ENCODE measurements at regions not wholly inside any gene's neighbourhood (a gene's known extent, or its start where the extent isn't known, plus 50 kb on each side); places are given as distances from the start of the nearest gene placed in this dataset.

DNA sequence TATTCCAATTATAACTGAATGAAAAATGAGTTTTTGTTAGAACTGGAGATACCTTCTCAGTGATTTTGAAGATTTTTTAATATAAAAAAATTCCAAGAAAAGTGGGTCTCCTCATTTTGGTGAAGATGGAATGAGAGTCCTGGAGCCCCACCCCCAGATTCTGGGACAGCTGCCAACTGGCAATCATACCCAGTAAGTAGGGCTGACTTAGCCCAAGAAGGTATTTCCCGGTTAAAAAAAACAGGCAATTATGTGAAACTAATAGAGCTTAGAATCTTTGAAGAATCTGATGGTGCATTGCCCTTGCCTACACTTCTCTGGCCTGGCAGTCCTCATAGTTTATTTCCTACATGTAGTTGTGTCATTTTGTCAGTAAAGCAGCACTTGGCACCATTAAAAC lies 52.8 kb upstream of the VWDE start:
- DNase-seq, result no peak

DNA sequence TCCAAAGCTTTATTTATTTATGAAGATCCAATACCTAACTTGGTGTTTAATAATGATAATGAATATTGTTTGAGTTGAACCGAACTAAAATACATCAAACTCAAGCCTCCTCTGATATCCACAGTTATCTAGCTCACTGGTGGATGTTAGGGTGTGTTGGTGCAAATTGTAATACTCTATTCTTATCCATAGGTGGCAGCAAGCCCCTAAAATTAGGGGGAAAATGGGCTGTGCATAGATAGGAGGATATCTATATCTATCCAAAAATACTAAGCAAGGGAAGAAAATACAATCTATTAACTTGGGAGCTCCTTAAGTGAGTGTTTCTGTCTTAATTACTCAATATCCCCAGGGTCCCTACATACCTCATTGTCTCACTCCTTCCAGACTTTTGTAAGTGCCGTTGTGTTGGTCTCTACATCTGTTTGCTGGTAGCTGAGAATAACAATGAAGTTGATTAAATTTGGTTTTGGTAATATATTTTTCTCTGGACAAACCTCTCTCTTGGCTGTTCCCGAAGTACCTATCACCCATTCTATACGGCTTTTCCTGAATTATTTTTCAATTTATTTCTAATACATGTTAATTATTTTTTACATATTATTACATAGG lies 55.0 kb upstream of the VWDE start:
- peak; percentile 21 for DNase-seq

DNA sequence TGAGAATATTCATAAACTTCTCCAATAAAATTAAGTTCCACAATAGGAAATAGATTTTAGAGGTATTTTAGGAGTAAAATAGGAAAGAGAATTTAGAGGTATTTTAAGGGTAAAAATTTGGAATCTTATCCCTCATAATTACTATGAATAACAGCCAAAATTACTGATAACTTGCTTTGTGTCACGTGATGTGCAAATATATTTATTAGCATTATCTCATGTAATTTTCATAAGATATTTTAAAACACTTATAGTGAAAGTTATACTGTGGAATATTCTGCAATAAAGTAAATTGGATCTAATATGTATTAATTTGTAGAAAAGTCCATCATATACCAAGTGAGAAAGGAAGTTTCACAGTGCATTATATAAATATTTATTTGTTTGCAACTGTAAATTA lies 64.2 kb upstream of the VWDE start:
- DNase-seq, result no peak

DNA sequence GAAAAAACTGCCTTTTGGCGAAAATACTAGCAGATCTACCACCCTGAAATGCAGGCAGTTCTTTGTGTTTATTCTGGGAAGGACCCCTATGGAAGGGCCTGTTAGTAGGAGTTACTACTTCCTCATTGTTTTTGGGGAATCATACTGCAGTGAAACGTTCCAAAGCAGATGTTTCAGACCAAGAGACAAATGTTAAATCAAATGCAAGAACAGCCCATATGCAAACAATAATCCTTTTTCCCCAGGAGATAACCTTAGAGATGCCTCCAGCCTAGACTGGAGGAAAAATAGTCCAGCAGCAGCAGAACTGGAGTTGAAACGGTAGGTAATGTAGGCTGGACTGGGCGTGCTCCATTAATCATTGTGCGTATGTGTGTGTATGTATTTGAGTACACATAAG lies 65.9 kb upstream of the VWDE start:
- no peak for DNase-seq

DNA sequence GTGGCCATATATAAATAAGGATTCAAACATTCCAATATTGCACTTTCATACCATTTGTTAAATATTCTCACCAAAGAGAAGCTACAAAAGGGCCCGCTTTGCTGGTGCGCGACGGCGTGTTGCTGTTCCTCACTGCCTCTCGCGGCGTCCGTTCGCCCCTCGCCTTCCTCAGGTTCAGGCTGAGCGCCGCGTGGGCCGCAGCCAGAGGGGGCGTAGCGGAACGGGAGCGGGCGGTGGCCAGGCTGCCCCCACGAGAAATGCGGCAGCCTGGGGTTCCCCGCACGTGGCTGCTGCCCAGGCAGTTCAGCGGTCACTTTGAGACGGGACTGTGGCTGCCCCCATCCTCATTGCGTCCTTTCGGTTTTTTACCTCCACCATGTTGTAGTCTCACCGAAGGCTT lies 67.3 kb upstream of the VWDE start:
- DNase-seq, result no peak

DNA sequence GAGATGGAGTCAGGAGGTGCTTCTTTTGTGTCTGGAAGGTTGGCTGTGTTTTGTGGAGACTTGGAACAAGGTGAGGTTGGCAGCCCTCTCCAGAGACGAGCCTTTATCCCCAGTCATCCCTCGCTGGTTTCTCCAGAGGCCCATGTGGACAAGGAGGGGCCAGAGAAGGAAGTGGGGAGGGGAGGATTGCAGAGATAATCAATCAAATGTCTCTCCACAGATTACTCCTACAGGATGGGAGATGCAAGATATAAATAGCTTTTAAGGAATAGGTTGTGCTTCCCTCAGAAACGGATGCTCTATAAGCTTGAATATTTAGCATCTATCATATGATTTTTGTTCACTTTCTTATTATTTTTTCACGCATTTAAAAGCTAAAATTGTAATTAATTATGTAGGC lies 70.4 kb upstream of the VWDE start:
- no peak for DNase-seq

DNA sequence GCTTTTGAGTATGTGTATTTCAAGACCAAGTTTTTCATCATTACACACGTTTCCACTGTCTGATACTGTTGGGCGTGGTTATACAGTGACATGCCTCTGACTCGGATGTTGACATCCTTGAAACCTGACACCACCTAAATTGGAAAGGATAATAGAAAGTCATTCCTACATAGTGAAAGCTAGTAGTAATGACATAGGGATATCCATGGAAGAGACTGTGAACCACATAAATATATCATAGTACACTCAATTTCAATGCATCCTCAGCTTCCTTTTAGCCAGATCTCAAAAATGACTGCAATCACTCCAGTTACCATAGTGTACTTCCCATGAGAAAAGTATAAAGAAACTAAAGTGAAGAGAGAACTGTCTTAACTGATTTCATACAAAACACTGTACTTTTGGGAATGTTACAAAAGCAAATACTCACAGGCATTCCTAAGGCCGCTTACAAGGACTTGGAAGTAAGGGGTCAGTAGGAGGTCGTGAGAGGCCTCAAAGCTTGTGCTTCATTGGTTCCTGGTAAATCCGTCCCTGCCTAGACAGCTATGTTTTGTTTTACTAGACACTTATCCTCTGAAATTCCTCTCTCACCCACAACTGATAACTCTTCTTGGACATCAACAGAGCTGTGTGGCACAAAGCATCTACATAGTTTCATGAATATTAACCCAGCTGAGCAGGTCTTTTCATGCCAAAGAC lies 71.8 kb upstream of the VWDE start:
- no peak for DNase-seq

DNA sequence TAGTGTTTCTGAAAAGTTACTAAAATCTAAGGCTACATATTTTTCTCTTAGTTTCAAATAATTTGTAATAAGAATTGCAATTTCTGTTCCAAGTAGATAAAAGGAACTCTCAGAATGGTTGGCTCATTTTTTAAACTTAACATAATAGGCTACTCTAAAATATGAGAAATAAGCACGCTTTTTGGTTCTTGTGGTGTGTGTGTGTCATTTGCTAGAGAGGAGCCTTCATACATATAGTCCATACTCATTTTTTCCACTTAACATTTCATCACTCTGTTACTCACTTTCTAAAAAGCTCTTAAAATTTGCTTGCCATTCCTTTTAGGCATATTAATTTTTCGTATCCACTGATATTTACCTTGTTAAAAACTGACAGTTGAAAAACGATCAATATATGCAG lies 74.0 kb upstream of the VWDE start:
- no peak for DNase-seq

DNA sequence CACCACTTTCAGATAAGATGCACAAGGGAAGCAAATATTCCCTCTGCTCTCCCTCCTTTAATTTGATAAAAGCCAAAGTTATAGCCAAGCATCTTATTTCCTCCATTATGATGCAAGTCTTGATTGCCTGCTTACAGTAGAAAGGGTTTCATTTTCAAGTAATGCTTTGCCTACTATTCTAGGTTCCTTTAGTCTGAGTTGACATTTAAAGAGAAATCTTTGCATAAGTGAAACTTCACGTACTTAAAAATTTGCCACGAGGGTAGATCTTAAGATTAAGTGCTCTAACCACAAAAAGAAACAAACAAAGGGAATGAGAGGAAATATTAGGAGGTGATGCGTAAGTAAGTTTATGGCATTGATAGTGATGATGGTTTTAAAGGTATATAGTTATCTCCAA lies 78.1 kb upstream of the VWDE start:
- no peak for DNase-seq

DNA sequence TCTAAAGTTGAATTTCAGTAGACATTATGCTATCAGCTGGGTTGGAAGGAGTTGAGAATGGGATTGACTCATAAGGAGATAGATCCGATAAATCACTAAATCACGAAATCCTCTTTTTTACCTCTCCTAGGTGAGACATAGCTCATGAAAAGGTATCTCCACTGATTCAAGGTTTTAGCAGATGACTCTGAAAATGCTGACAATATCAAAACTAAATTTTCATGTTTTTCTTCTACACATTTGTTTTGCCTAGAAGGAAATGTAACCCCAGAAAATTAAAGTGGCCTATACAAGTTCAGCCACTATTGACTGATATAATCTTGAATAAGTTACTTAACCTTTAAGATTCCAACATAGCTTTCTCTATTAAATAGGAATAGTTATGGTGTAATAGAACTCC lies 82.2 kb upstream of the VWDE start:
- DNase-seq, result no peak

DNA sequence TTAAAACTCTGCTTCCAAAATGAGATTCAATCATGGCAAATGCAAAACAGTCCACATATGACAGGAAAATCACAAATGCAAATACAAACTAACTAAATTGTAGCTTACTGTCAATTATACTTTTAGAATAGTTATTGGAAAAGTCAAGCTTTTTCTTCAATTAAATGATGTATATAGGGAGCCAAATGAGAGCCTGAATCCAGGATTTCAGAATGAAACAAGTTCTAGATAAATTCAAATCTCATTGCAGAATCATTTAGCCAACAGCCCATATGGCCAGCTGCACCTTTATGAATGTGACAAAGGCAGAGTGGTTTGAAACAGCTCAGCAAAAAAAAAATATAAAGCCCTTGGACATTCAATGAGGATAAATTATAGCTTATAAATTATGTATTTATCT lies 82.2 kb upstream of the SCIN start:
- no peak for DNase-seq

DNA sequence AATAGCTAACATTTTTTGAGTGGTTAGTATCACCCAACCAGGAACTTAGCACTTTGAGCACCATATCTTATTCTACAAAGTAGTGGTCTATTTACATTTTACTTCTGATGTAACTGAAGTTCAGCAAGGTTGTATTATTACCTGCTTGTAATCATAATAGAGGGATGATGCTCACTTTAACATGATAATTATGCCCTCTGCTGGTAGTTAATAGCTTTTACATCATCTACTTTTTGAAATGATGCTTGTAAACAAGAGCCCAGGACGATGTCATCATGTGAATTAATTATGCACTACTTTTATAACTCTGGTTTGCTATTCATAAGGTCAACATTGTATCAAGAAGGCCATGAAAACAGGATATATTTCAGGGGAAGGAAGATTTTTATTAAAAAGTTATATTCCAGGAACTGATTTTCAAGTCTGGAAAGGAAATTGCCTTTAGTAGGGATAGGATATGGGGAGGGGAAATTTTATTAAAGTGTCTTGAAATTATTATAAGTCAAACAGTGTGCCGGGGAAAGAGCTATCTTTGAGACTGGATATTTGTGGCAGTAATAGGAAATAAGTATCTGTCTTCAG lies 80.3 kb upstream of the SCIN start:
- DNase-seq, result peak; percentile 50

DNA sequence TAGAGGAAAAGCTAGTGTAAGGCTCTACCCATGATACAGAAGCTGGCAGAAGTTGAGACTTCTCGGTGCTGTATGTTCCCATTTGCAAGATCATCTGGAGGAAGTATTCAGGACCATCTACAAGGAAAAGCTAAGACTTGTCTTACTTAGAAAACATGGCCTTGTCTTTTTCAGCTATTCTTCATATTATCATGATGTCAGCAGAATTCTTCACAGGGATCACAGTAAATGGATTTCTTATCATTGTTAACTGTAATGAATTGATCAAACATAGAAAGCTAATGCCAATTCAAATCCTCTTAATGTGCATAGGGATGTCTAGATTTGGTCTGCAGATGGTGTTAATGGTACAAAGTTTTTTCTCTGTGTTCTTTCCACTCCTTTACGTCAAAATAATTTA lies 79.6 kb upstream of the SCIN start:
- DNase-seq, result no peak

DNA sequence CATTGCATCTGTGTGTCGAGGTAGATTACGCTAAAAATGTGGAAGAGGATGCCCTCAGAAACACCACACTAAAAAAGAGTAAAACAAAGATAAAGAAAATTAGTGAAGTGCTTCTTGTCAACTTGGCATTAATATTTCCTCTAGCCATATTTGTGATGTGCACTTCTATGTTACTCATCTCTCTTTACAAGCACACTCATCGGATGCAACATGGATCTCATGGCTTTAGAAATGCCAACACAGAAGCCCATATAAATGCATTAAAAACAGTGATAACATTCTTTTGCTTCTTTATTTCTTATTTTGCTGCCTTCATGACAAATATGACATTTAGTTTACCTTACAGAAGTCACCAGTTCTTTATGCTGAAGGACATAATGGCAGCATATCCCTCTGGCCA lies 79.0 kb upstream of the SCIN start:
- no peak for DNase-seq

DNA sequence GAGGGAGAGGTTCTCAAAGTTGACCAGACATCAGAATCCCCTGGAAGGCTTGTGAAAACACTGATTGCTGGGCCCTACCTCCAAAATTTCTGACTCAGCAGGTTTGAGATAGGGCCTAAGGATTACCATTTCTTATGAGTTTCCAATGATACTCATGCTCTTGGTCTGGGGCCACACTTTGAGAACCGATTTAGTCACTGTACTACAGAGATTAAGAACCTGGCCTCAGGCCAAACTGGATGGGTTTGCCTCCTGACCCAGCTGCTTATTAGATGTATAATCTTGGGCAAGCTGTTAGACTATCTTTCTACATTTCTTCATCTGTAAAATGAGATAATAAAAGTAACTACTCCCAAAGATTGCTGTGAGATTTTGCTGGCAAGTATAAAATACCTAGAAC lies 77.1 kb upstream of the SCIN start:
- DNase-seq, result no peak

DNA sequence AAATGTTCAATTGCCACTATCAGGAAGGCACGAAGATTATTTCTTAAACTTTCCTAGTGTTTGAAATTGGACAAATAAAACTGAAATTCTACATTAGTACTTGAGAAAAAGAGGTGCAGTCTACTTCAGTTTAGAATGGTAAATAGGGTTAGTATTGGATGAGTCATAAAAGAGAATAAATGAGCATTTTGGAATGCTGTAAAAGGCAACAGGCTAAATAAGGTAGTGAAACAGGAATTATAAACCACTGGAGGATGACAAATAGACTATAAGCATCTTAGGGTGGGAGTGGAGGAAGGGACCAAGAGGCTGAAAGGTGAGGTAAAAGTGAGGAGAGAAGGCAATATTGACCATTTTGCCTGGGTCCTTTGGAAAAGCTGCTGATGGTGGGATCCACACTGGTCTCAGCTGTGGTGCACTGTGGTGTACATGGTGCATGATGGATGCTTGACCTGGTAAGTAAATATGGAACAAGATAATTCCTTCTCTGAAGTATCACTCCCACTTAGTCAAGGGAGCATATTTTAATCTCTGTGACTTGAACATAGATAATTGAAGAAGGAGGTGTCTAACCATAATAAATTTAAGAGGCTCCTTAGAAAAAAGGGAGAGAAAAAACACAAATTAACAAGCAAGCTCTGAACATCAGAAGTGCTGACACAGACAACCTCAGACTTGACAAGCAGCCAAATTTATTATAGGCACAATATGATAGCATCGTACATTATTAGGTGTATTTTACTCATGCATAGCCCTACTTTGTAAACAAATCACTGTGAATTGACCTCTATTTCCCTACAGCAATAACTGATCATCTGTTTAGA lies 76.4 kb upstream of the SCIN start:
- no peak for DNase-seq

DNA sequence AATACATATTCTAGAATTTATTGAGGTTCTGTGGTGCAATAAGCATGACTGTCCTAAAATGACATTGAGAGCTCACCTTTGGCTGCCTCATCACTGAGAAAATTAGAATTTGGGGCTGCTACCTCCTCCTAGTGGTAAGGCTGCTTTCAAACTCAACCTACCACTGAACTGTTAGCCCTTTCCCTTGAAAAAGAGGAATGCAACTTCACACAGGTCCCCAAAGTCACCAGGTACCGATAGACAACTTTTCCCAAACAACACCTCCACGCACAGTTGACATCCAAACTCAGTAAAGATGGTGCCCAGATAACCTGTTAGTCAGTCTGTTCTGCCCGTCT lies 75.9 kb upstream of the SCIN start:
- no peak for DNase-seq

DNA sequence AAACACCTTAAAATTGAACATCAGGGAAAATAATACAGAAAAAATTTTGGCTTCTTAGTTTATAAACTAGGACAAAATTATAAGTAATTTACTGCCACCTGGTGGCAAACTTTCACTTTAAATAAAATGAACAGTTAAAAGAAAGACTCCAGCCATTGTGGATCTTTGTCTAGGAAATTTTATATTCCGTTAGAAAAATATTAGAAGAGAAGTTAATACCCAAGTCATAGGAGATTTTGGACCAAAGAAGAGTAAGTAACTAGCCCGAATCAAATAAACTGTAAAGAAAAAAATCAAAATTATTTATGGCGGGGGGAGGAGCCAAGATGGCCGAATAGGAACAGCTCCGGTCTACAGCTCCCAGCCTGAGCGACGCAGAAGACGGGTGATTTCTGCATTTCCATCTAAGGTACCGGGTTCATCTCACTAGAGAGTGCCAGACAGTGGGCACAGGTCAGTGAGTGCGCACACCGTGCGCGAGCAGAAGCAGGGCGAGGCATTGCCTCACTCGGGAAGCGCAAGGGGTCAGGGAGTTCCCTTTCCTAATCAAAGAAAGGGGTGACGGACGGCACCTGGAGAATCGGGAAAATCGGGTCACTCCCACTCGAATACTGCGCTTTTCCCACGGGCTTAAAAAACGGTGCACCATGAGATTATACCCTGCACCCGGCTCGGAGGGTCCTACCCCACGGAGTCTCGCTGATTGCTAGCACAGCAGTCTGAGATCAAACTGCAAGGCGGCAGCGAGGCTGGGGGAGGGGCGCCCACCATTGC lies 73.4 kb upstream of the SCIN start:
- DNase-seq, result peak; percentile 71

DNA sequence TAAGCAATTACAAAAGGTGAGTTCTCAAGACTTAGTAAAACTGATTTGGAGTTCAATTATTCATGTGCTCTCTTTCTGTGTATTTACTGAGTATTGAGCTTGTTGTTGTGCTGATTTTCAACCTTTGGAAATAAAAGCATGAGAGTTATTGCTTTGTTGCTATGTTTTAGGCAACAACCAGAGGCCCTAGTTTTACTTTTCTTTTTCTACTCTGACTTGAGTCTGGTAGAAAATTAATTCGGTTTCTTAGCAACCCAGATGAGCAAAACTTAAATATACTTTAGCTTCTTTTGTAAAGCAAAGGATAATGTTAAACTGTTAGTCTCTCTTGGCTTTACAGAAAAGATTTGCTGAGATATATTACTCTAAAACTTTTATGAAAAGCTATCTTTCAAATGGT lies 66.4 kb upstream of the SCIN start:
- DNase-seq, result no peak

DNA sequence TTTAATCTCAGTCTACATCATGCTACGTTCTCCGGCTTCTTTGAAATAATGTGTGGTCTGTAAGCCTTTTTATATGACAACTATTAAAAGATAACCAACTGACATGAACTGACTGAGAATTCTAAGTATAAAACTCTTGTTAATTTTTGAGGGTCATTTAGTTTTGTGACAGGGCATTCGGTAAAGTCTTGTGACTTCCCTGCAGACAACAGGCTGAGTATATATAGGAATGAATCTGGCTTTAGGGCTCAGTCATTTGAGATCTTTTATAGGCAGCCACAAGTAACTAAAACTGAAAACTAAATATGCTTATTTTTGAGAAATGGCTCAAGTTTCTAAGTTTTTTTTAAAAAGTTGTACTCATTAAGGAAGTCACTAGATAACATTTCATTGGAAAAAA lies 62.5 kb upstream of the SCIN start:
- DNase-seq, result no peak

DNA sequence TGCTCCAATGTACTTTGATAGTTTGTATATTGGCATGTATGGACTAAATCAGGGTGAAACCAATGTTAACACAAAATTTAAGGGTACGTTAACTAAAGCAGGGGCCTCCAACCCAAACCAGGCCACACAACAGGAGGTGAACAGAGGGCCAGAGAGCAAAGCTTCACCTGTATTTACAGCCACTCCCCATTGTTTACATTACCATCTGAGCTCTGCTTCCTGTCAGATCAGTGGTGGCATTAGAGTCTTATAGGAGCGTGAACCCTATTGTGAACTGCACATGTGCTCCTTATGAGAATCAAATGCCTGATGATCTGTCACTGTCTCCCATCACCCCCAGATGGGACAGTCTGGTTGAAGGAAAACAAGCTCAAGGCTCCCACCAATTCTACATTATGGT lies 62.0 kb upstream of the SCIN start:
- DNase-seq, result no peak

DNA sequence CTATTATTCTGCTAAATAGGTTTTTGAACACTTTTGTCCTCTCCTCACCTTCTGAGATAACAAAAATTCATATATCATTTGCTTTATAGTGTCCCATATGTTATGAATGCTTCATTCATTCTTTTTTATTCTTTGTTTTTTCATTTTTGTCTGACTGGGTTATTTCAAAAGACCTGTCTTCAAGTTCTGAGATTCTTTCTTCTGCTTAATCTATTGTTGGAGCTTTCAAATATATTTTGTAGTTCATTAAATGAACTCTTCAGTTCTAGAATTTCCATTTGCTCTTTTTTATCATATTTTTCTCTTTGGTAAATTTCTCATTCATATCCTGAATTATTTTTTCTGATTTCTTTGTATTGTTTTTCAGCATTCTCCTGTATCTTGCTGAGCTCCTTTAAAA lies 53.1 kb upstream of the SCIN start:
- DNase-seq, result no peak

DNA sequence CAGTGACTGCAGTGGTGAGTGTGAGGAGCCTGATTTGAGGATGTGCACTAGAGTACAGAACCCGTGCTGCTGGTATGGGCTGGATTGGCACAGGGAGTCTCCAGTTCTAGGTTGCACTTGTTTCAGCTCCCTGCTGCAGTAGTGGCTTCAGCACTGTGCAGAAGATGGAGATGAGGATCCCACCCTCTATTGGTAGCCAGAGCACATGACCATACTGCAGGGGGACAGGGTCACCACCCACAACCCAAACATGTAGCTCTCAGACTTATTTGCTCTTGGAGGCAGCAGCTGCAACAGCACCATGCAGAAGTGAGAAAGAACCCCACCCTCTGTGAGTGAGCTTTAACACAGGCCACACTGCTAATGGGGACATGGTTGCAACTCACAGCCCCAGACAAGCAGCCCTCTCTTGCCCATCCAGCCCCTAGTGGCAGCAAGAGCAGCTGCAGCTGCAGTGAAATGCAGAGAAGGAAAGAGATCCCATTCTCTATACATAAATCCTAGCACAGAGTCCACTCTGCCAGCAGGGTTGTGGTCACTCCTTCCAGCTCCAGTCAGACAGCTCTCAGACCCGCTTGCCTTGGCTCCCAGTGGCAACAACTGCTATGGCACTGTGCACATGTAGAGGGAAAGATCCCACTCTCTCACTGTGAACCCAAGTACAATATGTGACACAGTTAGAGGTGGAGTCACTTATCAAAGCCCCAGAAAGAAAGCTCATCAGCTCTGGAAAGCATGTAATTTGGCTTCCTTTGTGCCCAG lies 51.4 kb upstream of the SCIN start:
- no peak for DNase-seq
